ENCODE measurements at regions not wholly inside any gene's neighbourhood (a gene's known extent, or its start where the extent isn't known, plus 50 kb on each side); places are given as distances from the start of the nearest gene placed in this dataset.

DNA sequence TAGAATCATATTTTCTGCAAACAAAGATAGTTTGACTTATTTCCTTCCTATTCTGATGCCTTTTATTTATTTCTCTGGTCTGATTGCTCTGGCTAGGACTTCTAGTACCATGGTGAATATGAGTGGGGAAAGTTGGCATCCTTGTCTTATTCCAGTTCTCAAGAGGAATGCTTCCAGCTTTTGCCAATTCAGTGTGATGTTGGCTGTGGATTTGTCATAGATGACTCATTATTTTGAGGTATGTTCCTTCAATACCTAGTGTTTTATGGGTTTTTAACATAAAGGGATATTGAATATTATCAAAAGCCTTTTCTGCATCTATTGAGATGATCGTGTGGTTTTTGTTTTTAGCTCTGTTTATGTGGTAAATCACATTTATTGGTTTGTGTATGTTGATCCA lies 139.4 kb upstream of the CNTN1 start:
- no peak for DNase-seq (ENCODE audit: low read depth)

- DNase-seq (ENCODE audit: low read depth) = no peak
Observed at GRCh38 chr12:40557980-40558379, 134.3 kb upstream of the CNTN1 start.

- DNase-seq (ENCODE audit: low read depth) = no peak
Observed at GRCh38 chr12:40559865-40560264, 132.4 kb upstream of the CNTN1 start.

DNA sequence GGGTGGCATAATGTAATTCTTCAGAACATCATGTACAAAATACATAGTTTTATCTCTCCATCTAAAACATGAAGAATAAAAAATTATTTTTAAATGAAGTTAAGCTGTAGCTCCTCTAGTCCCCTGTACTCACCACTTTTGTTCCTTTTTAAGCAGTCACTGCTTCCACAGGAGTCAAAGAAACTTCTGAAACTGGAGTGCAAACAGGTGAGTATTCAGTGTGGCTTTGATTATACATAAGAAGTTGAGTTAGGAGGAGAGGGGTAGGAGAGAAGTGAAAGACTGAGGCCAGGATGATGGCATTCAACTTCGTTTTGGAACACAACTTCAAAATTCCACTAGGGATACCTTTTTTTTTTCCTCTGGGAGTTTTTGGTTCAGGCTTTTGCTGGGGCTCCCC lies 131.4 kb upstream of the CNTN1 start:
- DNase-seq (ENCODE audit: low read depth) = no peak

DNA sequence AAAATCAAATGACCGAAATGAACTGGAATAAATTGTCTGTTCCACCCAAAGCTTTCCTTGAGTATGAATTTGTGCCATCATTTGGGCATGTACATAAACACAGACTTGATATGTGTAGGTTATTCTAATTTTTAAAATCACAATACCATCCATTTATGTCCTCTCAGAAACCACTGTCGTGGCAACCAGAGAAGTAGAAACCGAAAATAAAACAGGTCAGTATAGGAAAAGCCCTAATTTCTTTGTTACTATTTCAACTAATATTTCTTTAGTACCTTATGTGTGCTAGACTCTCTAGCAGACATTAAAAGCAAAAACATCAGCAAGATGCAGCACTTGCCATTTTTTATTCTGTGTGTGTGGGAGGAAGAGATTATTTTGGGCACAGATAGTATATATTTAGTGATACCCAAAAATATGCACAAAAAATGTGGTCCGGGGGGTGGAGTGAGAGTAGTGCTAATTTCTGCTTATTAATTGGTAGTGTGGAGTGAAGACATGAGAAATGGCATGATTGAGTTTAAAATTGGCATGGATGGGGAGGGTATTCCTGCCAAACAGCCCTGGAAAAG lies 130.8 kb upstream of the CNTN1 start:
- DNase-seq (ENCODE audit: low read depth) = no peak

- DNase-seq (ENCODE audit: low read depth) = no peak
Observed at GRCh38 chr12:40565029-40565633, 127.1 kb upstream of the CNTN1 start.

DNA sequence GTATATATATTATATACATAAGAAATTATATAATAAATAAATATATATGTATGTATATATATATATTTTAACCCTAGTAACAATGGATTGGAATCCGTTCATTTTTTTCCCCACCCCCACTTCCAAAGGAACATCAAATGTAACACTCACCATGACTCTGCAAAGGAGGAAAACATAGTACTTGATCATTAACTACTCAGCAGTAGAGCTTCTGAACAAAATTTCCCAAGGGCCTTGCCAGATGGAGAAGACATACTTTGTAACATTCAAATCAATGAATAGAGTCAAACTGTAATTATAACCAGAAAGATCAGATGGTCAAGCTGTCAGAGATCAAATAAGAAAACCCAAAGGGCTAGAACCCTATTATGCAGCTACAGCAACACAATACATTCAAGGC lies 126.0 kb upstream of the CNTN1 start:
- no peak for DNase-seq (ENCODE audit: low read depth)

DNA sequence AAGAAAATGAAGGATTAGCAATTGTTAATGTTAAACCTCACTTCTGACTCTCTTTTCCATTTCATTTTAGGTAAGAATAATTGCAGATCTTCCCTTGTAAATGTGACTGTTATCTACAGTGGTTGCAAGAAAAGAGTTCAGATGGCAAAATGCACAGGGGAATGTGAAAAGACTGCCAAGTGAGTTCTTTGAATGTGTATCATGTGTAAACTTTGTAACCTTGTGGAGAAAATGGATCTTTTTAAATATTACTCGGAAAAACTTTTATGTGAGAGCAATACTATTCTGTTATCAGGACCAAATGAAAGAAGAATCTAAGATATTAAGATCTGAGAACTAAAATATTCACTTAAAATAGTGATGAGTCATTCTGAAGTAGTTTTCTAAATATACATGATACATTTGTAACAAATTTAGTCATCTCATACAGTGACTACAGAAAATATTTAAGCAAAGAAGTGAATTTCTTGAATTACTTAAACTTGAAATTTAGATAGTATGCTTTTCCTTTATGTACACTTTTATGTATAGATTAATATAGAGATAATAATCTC lies 122.5 kb upstream of the CNTN1 start:
- no peak for DNase-seq (ENCODE audit: low read depth)

DNA sequence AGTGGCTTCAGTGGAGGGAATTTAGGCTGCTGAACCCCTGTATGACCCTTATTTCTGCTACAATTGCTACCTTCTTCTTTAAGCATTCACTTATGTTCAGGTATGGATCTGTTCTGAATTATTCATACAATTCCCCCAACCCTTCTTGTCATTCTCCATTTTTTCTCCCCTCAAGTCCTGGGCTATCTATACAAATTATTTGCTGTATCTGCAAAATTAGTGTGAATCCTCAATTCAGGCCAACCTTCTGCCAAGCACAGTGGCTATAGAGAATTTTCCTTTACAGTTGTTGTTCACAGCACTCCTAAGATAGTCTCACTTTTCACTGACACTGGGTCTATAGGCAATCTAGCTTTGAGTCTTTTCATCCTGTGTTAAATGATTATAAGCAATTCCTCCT lies 119.2 kb upstream of the CNTN1 start:
- no peak for DNase-seq (ENCODE audit: low read depth)

- no peak for DNase-seq (ENCODE audit: low read depth)
Observed at GRCh38 chr12:40575987-40576386, 116.3 kb upstream of the CNTN1 start.

- no peak for DNase-seq (ENCODE audit: low read depth)
Observed at GRCh38 chr12:40577834-40578233, 114.4 kb upstream of the CNTN1 start.

DNA sequence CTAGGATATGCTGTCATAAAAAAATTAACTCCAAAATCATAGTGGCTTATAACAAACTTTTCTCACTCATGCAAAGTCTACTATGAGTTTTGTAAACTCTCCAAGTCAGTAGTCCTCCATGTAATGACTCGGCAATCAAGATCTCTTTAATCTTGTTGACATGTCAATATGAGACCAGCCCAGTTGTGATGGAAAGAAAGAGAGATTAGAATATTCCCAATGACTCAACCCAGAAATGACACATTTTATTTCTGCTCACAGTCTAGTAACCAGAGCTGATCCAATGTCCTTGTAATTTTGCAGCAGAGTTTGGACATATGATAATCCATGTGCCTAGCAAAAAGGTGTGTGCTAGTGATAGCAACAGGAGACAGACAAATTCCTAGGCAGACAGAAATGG lies 112.6 kb upstream of the CNTN1 start:
- DNase-seq (ENCODE audit: low read depth) = no peak

GRCh38 chr12:40580346-40580745 lies 111.9 kb upstream of the CNTN1 start:
- DNase-seq (ENCODE audit: low read depth) = no peak

DNA sequence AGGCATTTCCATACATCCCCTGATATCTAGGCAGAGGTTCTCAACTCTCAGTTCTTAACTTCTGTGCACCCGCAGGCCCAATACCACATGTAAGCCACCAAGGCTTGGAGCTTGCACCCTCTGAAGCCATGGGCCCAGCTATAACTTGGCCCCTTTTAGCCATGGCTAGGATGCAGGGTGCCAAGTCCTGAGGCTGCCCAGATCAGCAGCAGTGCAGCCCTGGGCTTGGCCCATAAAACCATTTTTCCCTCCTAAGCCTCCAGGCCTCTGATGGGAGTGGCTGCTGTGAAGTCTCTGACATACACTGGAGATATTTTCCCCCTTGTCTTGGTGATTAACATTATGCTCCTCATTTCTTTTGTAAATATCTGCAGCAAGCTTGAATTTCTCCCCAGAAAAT lies 110.3 kb upstream of the CNTN1 start:
- DNase-seq (ENCODE audit: low read depth) = no peak

- DNase-seq (ENCODE audit: low read depth) = no peak
Observed at GRCh38 chr12:40583743-40584142, 108.5 kb upstream of the CNTN1 start.

- no peak for DNase-seq (ENCODE audit: low read depth)
Observed at GRCh38 chr12:40584763-40585162, 107.5 kb upstream of the CNTN1 start.

DNA sequence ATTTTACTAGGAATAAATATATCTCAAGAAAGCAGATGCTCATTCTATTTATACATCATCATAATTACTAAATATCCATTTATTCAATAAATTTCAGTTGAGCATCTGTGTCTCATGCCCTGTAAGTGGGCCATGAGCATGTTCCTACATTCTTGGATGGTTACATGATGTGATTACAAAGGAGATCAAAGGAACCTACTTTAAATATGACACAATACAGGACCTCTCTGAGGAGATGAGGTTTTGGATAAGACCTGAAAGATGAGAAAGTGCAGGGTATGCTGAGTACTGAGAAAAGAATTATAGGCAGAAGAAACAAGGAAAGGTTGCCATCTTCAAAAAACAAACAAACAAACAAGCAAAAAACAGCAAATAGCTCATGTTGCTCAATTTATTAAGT lies 105.4 kb upstream of the CNTN1 start:
- no peak for DNase-seq (ENCODE audit: low read depth)

DNA sequence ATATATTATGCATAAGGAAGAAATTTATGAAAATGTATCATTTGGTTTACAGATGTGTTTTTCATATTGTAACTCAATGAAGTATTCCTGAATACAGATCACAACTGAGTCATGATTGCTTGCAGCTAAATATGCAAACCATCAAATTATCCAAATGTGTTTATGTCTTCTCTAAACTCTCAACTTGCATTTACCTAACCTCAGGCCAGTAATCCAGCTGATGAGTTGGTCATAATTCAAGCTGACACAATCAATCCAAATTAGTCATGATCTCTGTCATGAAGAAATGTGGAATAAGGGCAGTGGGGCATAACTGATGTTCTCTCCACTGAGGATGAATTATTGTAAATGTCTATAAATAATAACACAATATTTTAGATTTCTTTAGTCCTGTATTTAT lies 104.8 kb upstream of the CNTN1 start:
- DNase-seq (ENCODE audit: low read depth) = no peak

DNA sequence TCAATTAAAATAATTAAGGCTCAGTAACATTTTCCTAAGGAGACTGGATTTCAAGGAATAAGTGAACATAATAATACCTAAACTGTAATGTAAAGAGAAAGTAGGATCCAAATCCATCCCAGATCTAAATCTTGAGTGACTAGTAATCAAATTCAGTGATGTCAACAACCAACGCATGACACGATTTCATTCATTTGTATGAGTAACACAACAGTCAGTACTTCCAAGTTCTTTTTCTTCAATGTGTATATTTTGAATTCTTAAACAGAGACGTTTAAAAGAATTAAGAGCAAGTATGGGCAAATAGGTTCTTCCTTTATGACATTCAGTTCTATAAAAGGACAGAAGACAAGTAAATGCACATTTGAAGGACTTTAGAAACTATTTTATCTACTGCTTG lies 104.3 kb upstream of the CNTN1 start:
- no peak for DNase-seq (ENCODE audit: low read depth)

- no peak for DNase-seq (ENCODE audit: low read depth)
Observed at GRCh38 chr12:40597133-40597532, 95.1 kb upstream of the CNTN1 start.

DNA sequence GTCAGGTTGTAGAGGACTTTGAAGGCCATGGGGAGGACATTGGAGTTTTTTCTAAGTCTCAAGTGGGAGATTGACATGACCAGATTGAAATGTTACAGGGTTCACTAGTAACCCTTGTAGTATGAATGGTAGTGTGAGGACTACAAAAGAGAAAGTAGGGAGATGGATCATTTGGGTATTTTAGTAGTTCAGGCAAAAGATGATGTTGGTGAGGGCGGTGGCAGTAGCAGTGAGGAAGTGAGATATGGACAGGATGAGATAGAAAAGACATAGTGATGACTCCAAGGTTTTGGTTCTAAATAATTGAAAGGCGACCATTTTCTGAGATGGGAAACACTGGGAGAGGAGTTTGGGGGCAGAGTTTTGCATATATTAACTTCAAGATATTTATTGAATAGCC lies 94.2 kb upstream of the CNTN1 start:
- no peak for DNase-seq (ENCODE audit: low read depth)

- no peak for DNase-seq (ENCODE audit: low read depth)
Observed at GRCh38 chr12:40602562-40602961, 89.7 kb upstream of the CNTN1 start.

GRCh38 chr12:40614923-40615322 lies 77.3 kb upstream of the CNTN1 start:
- no peak for DNase-seq (ENCODE audit: low read depth)

- DNase-seq (ENCODE audit: low read depth) = no peak
Observed at GRCh38 chr12:40615590-40615989, 76.6 kb upstream of the CNTN1 start.

Measured in LHCN-M2 (cell line).